GM21423 (cell line): ENCODE measurements at regions not wholly inside any gene's neighbourhood (a gene's known extent, or its start where the extent isn't known, plus 50 kb on each side); places are given as distances from the start of the nearest gene placed in this dataset.
"Not testable (repeated sequence)": the region's sequence is repeated elsewhere in the genome, so short reads cannot be mapped to it uniquely, and the experiment has no call there.

Experiments
- ATAC-seq: cut with Tn5 transposase; IDR thresholded peaks from one replicate; pipeline ENCODE4 v1.9.1; 2021; ENCODE audit warnings: mild to moderate bottlenecking, moderate library complexity; ENCODE audit not compliant: unreplicated experiment

- ATAC-seq, result no peak
Observed at GRCh38 chr2:224155896-224156295, 116.8 kb upstream of the SERPINE2 start.

- ATAC-seq, result no peak
Observed at GRCh38 chr2:224155371-224155770, 116.3 kb upstream of the SERPINE2 start.

- no peak for ATAC-seq
Observed at GRCh38 chr2:224151680-224152310, 112.7 kb upstream of the SERPINE2 start.

- no peak for ATAC-seq
Observed at GRCh38 chr2:224151161-224151560, 112.1 kb upstream of the SERPINE2 start.

- ATAC-seq, result not testable (repeated sequence)
Observed at GRCh38 chr2:224148058-224148457, 109.0 kb upstream of the SERPINE2 start.

GRCh38 chr2:224147174-224147573, 108.1 kb upstream of the SERPINE2 start:
- no peak for ATAC-seq

GRCh38 chr2:224146356-224147160, 107.5 kb upstream of the SERPINE2 start:
- ATAC-seq, result no peak

- ATAC-seq, result no peak
Observed at GRCh38 chr2:224145751-224146355, 106.8 kb upstream of the SERPINE2 start.

- no peak for ATAC-seq
Observed at GRCh38 chr2:224143526-224143925, 104.4 kb upstream of the SERPINE2 start.

- no peak for ATAC-seq
Observed at GRCh38 chr2:224142397-224143312, 103.6 kb upstream of the SERPINE2 start.

- no peak for ATAC-seq
Observed at GRCh38 chr2:224141304-224141703, 102.2 kb upstream of the SERPINE2 start.

- no peak for ATAC-seq
Observed at GRCh38 chr2:224137208-224137607, 98.1 kb upstream of the SERPINE2 start.

- ATAC-seq, result no peak
Observed at GRCh38 chr2:224136396-224136795, 97.3 kb upstream of the SERPINE2 start.

GRCh38 chr2:224135881-224136280, 96.8 kb upstream of the SERPINE2 start:
- no peak for ATAC-seq

- no peak for ATAC-seq
Observed at GRCh38 chr2:224134003-224134734, 95.1 kb upstream of the SERPINE2 start.

GRCh38 chr2:224133387-224133786, 94.3 kb upstream of the SERPINE2 start:
- ATAC-seq, result no peak

- no peak for ATAC-seq
Observed at GRCh38 chr2:224127871-224128501, 88.9 kb upstream of the SERPINE2 start.

GRCh38 chr2:224126440-224126839, 87.4 kb upstream of the SERPINE2 start:
- no peak for ATAC-seq

GRCh38 chr2:224126003-224126402, 86.9 kb upstream of the SERPINE2 start:
- no peak for ATAC-seq

GRCh38 chr2:224122542-224122941, 83.5 kb upstream of the SERPINE2 start:
- ATAC-seq, result no peak
